IMR-90 (cell line): ENCODE measurements at regions not wholly inside any gene's neighbourhood (a gene's known extent, or its start where the extent isn't known, plus 50 kb on each side); places are given as distances from the start of the nearest gene placed in this dataset.

Experiments
- ATAC-seq: fragments of 200-7000 bp; cut with Tn5 transposase; 2 replicates; pipeline ENCODE4 v1.9.1; 2020; ENCODE audit warnings: low read depth, mild to moderate bottlenecking, moderate library complexity
- BruUV-seq: library from RNA; stranded (reverse); fragments of 400-500 nt; replicated peaks from 2 replicates; lab custom pipeline; 2021; lab: Mats Ljungman, UMichigan
- CTCF ChIA-PET: fragments of 300-600 bp; formaldehyde crosslinking; extraction: SDS; loops from one replicate; lab custom pipeline; 2021; ENCODE audit warnings: antibody characterized with exemption; lab: Yijun Ruan, JAX
- POLR2A ChIA-PET: fragments of 300-600 bp; sonication (Branson Sonifier 250); formaldehyde crosslinking; loops from one replicate; lab custom pipeline; 2022; ENCODE audit warnings: antibody characterized with exemption; ENCODE audit not compliant: unreplicated experiment; lab: Charles Lee
- DNase-seq: peaks from one replicate; pipeline ENCODE4 v3.0.0; 2013
- H2AFZ ChIP-seq: replicated peaks from 2 replicates; pipeline ENCODE3; 2013; ENCODE audit warnings: low read length, mild to moderate bottlenecking; ENCODE audit not compliant: poor library complexity
- H2AK5ac ChIP-seq: 2 replicates; pipeline ENCODE4 v1.6.1; 2013; ENCODE audit warnings: low read depth, low read length, inconsistent platforms
- H2AK9ac ChIP-seq: replicated peaks from 2 replicates; pipeline ENCODE3; 2013; ENCODE audit warnings: mild to moderate bottlenecking, low read depth, low read length, moderate library complexity; ENCODE audit not compliant: poor library complexity
- H2BK120ac ChIP-seq: 2 replicates; pipeline ENCODE4 v1.6.1; 2013; ENCODE audit warnings: low read depth, low read length, inconsistent platforms
- H2BK15ac ChIP-seq: 3 replicates; pipeline ENCODE4 v1.6.1; 2013; ENCODE audit warnings: low read depth, low read length, inconsistent platforms
- H2BK20ac ChIP-seq: 2 replicates; pipeline ENCODE4 v1.6.1; 2013; ENCODE audit warnings: low read depth, mild to moderate bottlenecking, inconsistent platforms, low read length, moderate library complexity
- H2BK5ac ChIP-seq: 2 replicates; pipeline ENCODE4 v1.6.1; 2013; ENCODE audit warnings: mild to moderate bottlenecking, low read depth, low read length, inconsistent platforms; ENCODE audit not compliant: poor library complexity, severe bottlenecking
- H3K14ac ChIP-seq: replicated peaks from 2 replicates; pipeline ENCODE4 v1.6.1; 2013; ENCODE audit warnings: low read depth, low read length, inconsistent platforms
- H3K18ac ChIP-seq: 2 replicates; pipeline ENCODE4 v1.6.1; 2013; ENCODE audit warnings: low read depth, low read length, control low read depth
- H3K23ac ChIP-seq: 2 replicates; pipeline ENCODE4 v1.6.1; 2013; ENCODE audit warnings: low read depth, low read length, inconsistent platforms
- H3K27ac ChIP-seq: 2 replicates; pipeline ENCODE4 v1.5.1; 2013; ENCODE audit warnings: mild to moderate bottlenecking, control low read depth, low read length; ENCODE audit not compliant: insufficient read depth
- H3K27me3 ChIP-seq: 2 replicates; pipeline ENCODE4 v1.6.1; 2013; ENCODE audit warnings: low read length; ENCODE audit not compliant: control insufficient read depth, insufficient read depth
- H3K36me3 ChIP-seq: 2 replicates; pipeline ENCODE4 v1.6.1; 2013; ENCODE audit warnings: low read length, mixed read lengths; ENCODE audit not compliant: control insufficient read depth, insufficient read depth
- H3K4ac ChIP-seq: 2 replicates; pipeline ENCODE4 v1.6.1; 2013; ENCODE audit warnings: low read depth, low read length, inconsistent platforms
- H3K4me1 ChIP-seq: 2 replicates; pipeline ENCODE4 v1.6.1; 2013; ENCODE audit warnings: low read length, mixed read lengths; ENCODE audit not compliant: control insufficient read depth, insufficient read depth
- H3K4me2 ChIP-seq: 2 replicates; pipeline ENCODE4 v1.6.1; 2013; ENCODE audit warnings: low read depth, mild to moderate bottlenecking, control low read depth, low read length, moderate library complexity
- H3K4me3 ChIP-seq: 2 replicates; pipeline ENCODE4 v1.5.1; 2013; ENCODE audit warnings: low read depth, mild to moderate bottlenecking, control low read depth, low read length, moderate library complexity; ENCODE audit not compliant: insufficient read depth
- H3K56ac ChIP-seq: 2 replicates; pipeline ENCODE4 v1.6.1; 2013; ENCODE audit warnings: low read length, inconsistent platforms; ENCODE audit not compliant: insufficient read depth; ENCODE audit errors: extremely low read depth
- H3K79me1 ChIP-seq, 2 experiments: 2 replicates each; pipeline ENCODE4 v1.6.1; 2013; ENCODE audit warnings: low read length in 2 of 2, inconsistent platforms in 1 of 2, low read depth in 1 of 2
- H3K9ac ChIP-seq: 2 replicates; pipeline ENCODE4 v1.6.1; 2013; ENCODE audit warnings: low read depth, low read length, control low read depth
- H3K9me1 ChIP-seq: 2 replicates; pipeline ENCODE4 v1.6.1; 2013; ENCODE audit warnings: low read length, inconsistent platforms; ENCODE audit not compliant: insufficient read depth
- H3K9me3 ChIP-seq: 2 replicates; pipeline ENCODE4 v1.6.1; 2013; ENCODE audit warnings: low read length; ENCODE audit not compliant: control insufficient read depth, insufficient read depth
- H4K20me1 ChIP-seq: 2 replicates; pipeline ENCODE4 v1.6.1; 2013; ENCODE audit warnings: low read length, inconsistent platforms; ENCODE audit not compliant: insufficient read depth
- H4K5ac ChIP-seq: 2 replicates; pipeline ENCODE4 v1.6.1; 2013; ENCODE audit warnings: mild to moderate bottlenecking, low read depth, low read length, control low read depth
- H4K8ac ChIP-seq, 2 experiments: 2 replicates each; pipeline ENCODE4 v1.6.1; 2013; ENCODE audit warnings: low read depth in 2 of 2, low read length in 2 of 2, control low read depth in 1 of 2, inconsistent platforms in 1 of 2
- H4K91ac ChIP-seq: 2 replicates; pipeline ENCODE4 v1.6.1; 2013; ENCODE audit warnings: low read depth, low read length, inconsistent platforms; ENCODE audit not compliant: insufficient read depth
- BHLHE40 ChIP-seq: fragments of 150-350 bp; IDR thresholded peaks from 2 replicates; pipeline ENCODE4 v1.6.1; 2016; ENCODE audit warnings: mild to moderate bottlenecking, low read depth, low read length
- CEBPB ChIP-seq: IDR thresholded peaks from 2 replicates; pipeline ENCODE4 v1.6.1; 2012; ENCODE audit warnings: low read depth, low read length, improper control_type of control experiment
- CHD1 ChIP-seq: IDR thresholded peaks from 2 replicates; pipeline ENCODE4 v1.6.1; 2012; ENCODE audit warnings: low read depth, low read length, improper control_type of control experiment
- FOS ChIP-seq: fragments of 150-350 bp; IDR thresholded peaks from 2 replicates; pipeline ENCODE4 v1.6.1; 2016; ENCODE audit warnings: low read depth, low read length
- MAFK ChIP-seq: IDR thresholded peaks from 2 replicates; pipeline ENCODE4 v1.6.1; 2012; ENCODE audit warnings: low read depth, low read length, improper control_type of control experiment
- MAZ ChIP-seq: IDR thresholded peaks from 2 replicates; pipeline ENCODE4 v1.6.1; 2012; ENCODE audit warnings: low read depth, mild to moderate bottlenecking, low read length, improper control_type of control experiment, moderate library complexity, borderline replicate concordance
- MXI1 ChIP-seq: IDR thresholded peaks from 2 replicates; pipeline ENCODE4 v1.6.1; 2012; ENCODE audit warnings: low read depth, mild to moderate bottlenecking, low read length, moderate library complexity, borderline replicate concordance
- RAD21 ChIP-seq: IDR thresholded peaks from 2 replicates; pipeline ENCODE4 v1.6.1; 2012; ENCODE audit warnings: low read length, improper control_type of control experiment
- RCOR1 ChIP-seq: IDR thresholded peaks from 2 replicates; pipeline ENCODE4 v1.6.1; 2012; ENCODE audit warnings: mild to moderate bottlenecking, low read length, improper control_type of control experiment; ENCODE audit not compliant: insufficient replicate concordance
- RFX5 ChIP-seq: IDR thresholded peaks from 2 replicates; pipeline ENCODE4 v1.8.0; 2012; ENCODE audit warnings: low read depth, mild to moderate bottlenecking, low read length, moderate library complexity
- SMC3 ChIP-seq: fragments of 150-350 bp; IDR thresholded peaks from 2 replicates; pipeline ENCODE4 v1.6.1; 2016; ENCODE audit warnings: low read depth, mild to moderate bottlenecking, antibody characterized with exemption, low read length, moderate library complexity
- USF2 ChIP-seq: fragments of 150-350 bp; IDR thresholded peaks from 2 replicates; pipeline ENCODE4 v1.6.1; 2017; ENCODE audit warnings: mild to moderate bottlenecking, antibody characterized with exemption, low read length, low read depth
- WGBS, 2 experiments: methylation state at CpG; one replicate each; pipeline versions ENCODE4 v1.1.5 to v1.1.7; 2013; ENCODE audit warnings: missing lambda C conversion rate in 2 of 2; ENCODE audit not compliant: insufficient read length in 1 of 2; ENCODE audit errors: extremely low coverage in 2 of 2; 5-methylcytosine and 5-hydroxymethylcytosine counted together
- dilution Hi-C: fragments of 300-500 bp; cut with HindIII; formaldehyde crosslinking; loops from one replicate; pipeline ENCODE4 v1.14.3; 2018; ENCODE audit warnings: low sequenced_read_pairs; ENCODE audit not compliant: unreplicated experiment
- in situ Hi-C: fragments of 300-500 bp; cut with MboI; formaldehyde crosslinking; loops from 3 replicates; pipeline ENCODE4 v1.14.3; 2019; ENCODE audit warnings: low sequenced_read_pairs, inconsistent platforms, mixed read lengths
- intact Hi-C: fragments of 100-400 bp; cut with micrococcal nuclease; formaldehyde crosslinking; loops from 2 replicates; pipeline ENCODE4 v1.10.0; 2022
- TF ChIP-seq, protein P1 (sequence below): fragments of 150-350 bp; IDR thresholded peaks from 2 replicates; pipeline ENCODE4 v1.6.1; 2016; ENCODE audit warnings: low read depth, mild to moderate bottlenecking, low read length, moderate library complexity, borderline replicate concordance
- TF ChIP-seq, protein P2 (sequence below): conservative IDR thresholded peaks from 2 replicates; pipeline ENCODE4 v1.5.1; 2012; ENCODE audit warnings: mild to moderate bottlenecking, low read depth, low read length, improper control_type of control experiment

GRCh38 chr11:10984742-10985141 lies 126.9 kb upstream of the ZBED5 start:
- H3K18ac ChIP-seq, result no peak overlapping the region
- no peak overlapping the region for H2BK15ac ChIP-seq
- in situ Hi-C loops, result no loop called here
- no peak overlapping the region for H3K56ac ChIP-seq
- no peaks in the 10 kb centered on the region for H3K79me1 ChIP-seq
- intact Hi-C loops, result no loop called here
- H3K4me3 ChIP-seq, result no peak overlapping the region
- DNase-seq (no peak), ATAC-seq (no peak)
- dilution Hi-C loops, result no loop called here
- H3K9ac ChIP-seq, result no peak overlapping the region
- no peak overlapping the region for H3K14ac ChIP-seq
- H2AK5ac ChIP-seq, result no peak overlapping the region
- peaks cover 63% of the 10 kb centered on the region for H3K27me3 ChIP-seq
- H3K9me1 ChIP-seq, result no peaks in the 10 kb centered on the region
- no peak overlapping the region for H3K27ac ChIP-seq
- POLR2A ChIA-PET, result no interaction called here
- 57% methylated on average over 4 of the region's 5 CpGs; no CpG with 5 or more reads in 1 of the 2 experiments for WGBS, 2 experiments
- H3K4ac ChIP-seq, result no peak overlapping the region
- CTCF ChIA-PET, result no interaction called here
- H3K36me3 ChIP-seq, result no peaks in the 10 kb centered on the region
- H4K20me1 ChIP-seq, result no peaks in the 10 kb centered on the region
- no peak overlapping the region for H4K91ac ChIP-seq
- no peaks in the 10 kb centered on the region for H3K4me1 ChIP-seq
- no TSS peak for BruUV-seq
- H2AFZ ChIP-seq, result no peak overlapping the region
- H3K9me3 ChIP-seq, result no peaks in the 10 kb centered on the region
- no peak overlapping the region for H3K23ac ChIP-seq
- no peak overlapping the region for H4K8ac ChIP-seq
- TF ChIP-seq RAD21, result no peak
- no peak for TF ChIP-seq MAFK
- TF ChIP-seq BHLHE40, result no peak
- no peak for TF ChIP-seq MXI1
- TF ChIP-seq FOS, result no peak
- TF ChIP-seq RCOR1, result no peak
- TF ChIP-seq USF2, result no peak
- TF ChIP-seq CHD1, result no peak
- no peak for TF ChIP-seq MAZ
- no peak for TF ChIP-seq RFX5
- TF ChIP-seq CEBPB, result no peak
- TF ChIP-seq, protein P1, sequence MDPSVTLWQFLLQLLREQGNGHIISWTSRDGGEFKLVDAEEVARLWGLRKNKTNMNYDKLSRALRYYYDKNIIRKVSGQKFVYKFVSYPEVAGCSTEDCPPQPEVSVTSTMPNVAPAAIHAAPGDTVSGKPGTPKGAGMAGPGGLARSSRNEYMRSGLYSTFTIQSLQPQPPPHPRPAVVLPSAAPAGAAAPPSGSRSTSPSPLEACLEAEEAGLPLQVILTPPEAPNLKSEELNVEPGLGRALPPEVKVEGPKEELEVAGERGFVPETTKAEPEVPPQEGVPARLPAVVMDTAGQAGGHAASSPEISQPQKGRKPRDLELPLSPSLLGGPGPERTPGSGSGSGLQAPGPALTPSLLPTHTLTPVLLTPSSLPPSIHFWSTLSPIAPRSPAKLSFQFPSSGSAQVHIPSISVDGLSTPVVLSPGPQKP, result no peak
- TF ChIP-seq, protein P2, sequence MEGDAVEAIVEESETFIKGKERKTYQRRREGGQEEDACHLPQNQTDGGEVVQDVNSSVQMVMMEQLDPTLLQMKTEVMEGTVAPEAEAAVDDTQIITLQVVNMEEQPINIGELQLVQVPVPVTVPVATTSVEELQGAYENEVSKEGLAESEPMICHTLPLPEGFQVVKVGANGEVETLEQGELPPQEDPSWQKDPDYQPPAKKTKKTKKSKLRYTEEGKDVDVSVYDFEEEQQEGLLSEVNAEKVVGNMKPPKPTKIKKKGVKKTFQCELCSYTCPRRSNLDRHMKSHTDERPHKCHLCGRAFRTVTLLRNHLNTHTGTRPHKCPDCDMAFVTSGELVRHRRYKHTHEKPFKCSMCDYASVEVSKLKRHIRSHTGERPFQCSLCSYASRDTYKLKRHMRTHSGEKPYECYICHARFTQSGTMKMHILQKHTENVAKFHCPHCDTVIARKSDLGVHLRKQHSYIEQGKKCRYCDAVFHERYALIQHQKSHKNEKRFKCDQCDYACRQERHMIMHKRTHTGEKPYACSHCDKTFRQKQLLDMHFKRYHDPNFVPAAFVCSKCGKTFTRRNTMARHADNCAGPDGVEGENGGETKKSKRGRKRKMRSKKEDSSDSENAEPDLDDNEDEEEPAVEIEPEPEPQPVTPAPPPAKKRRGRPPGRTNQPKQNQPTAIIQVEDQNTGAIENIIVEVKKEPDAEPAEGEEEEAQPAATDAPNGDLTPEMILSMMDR, result no peak
- no peak for TF ChIP-seq SMC3
- no peak overlapping the region for H2AK9ac ChIP-seq
- H2BK120ac ChIP-seq, result no peak overlapping the region
- no peak overlapping the region for H2BK20ac ChIP-seq
- H2BK5ac ChIP-seq, result no peak overlapping the region
- H3K4me2 ChIP-seq, result no peak overlapping the region
- no peak overlapping the region for H4K5ac ChIP-seq
